Middle frontal gyrus (tissue), 1 donor: ENCODE measurements at regions not wholly inside any gene's neighbourhood (a gene's known extent, or its start where the extent isn't known, plus 50 kb on each side); places are given as distances from the start of the nearest gene placed in this dataset.
"Not testable (repeated sequence)": the region's sequence is repeated elsewhere in the genome, so short reads cannot be mapped to it uniquely, and the experiment has no call there.

ENCODE experiments used
- DNase-seq: peaks from one replicate; pipeline ENCODE4 v3.0.0-alpha.2; 2015; ENCODE audit warnings: low spot score; ENCODE audit errors: extremely low spot score

- DNase-seq = no peak
Observed at GRCh38 chr7:82566752-82567151, 123.2 kb upstream of the CACNA2D1 start.

DNA sequence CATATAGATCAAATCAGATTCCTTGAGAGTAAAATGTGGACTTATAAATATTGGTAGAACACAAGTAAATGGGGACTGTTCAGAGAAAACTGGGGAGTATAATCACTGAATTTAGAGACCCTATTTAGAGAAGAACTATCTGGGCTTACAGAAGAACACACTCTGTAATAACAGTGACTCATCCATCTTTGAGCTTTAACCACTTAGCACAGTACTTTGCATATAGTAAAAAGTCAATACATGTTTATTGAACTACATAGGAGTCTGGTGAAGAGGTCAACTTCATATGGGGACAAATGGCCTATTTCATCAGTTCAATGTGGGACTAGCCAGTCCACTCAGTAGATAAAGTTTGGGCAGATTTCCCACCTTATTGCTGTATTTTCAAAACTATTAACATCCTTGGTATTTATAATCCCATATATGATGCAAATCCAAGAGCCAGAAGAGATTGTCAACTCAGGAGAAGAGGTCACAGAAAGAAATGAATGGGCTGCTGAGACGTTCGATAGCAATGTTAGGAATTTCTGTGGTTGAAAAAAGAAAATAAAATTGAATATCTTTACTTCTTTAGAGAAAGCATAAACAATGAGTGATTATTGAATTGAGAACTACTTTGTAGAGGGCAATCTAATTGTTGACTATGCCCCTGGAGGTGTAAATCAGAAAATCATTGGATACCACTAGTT, 119.3 kb upstream of the CACNA2D1 start:
- DNase-seq = no peak

DNA sequence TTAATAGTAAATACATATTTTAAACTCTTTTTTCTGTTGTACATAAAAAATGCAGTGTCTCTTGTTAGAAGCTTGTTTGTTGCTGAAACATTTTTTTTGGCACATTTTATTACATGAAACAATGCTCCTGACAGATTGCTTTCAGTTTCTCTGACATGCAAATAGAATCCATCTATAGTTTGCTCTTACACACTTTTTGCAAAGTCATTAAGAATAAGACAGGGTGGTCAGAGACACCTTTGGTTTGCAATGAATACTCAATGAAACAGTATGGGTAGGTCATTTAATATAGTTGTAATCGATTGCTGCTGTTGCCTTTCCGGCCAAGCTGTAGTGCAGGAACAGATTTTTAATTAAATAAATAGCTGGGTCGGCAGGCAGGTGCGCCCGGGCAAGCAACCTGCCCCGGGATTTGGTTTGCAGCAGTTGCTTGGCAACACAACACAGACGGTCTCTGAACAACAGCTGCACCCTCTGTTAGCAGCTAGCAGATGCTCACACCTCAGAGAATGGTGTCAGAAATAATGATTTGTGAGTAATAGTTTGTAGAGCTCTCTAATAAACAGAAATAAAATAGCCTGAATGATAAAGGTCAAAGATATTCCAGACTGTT, 115.7 kb upstream of the CACNA2D1 start:
- no peak for DNase-seq

- no peak for DNase-seq
Observed at GRCh38 chr7:82549616-82550285, 106.2 kb upstream of the CACNA2D1 start.

DNA sequence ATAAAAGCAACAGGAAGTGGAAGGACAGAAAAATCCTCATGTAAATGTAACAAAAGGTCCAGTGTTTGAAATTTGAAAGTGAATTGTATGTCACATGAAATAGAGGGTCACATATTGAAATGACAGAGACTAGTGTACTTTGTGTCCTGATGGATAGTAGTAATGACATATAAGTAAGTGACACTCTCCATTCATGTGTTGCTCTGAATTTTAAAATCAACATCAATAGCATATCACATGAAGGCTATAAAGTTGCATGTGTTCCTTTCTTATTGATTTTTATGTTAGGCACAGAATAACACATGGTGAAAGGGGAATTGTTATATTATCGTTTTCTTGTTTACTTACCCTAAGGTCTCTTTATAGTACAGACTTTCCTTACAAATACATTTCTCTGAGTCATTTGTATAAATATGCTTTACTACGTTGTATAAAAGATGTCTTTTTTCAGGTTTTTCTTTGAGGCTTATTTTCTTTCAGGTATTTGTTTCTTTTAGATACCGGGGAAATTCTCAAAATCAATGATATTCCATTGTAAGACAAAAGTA, 104.6 kb upstream of the CACNA2D1 start:
- DNase-seq = no peak

DNA sequence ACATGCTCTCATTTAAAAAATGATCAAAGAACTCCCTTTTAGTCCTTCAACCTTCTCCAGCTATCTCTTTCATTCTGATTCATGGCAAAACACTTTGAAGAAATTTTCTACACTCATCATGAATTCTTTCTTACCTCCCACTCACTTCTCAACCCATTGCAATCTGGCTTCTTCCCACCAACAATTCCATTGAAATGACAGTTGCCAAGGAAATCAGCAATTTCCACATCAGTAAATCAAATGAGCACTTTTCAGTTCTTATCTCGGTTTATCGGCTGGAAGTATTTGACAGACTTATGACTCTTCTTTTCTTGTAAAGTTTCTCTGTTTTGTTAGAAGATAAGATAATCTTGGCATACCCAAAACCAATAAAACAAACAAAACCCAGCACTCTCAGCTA, 99.1 kb upstream of the CACNA2D1 start:
- DNase-seq = no peak

DNA sequence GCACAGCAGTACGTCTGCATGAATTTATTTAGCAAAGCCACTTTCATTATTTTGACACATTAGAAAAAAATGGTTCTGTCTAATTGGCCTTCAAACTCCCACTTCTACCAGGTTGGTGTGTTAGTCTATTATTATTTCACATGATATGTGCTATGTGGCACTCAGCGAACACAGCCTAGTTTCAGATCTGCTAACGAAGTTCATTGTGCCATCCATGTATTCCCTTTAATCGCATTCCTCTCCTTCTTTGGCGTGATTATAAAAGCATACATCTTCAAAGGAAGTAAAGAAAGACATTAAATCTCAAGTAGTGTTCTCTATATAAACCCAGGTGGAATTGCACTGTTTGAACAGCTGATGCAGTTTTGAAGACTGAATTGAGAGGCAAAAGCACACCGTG, 96.4 kb upstream of the CACNA2D1 start:
- no peak for DNase-seq

- DNase-seq = no peak
Observed at GRCh38 chr7:82534684-82535083, 91.1 kb upstream of the CACNA2D1 start.

DNA sequence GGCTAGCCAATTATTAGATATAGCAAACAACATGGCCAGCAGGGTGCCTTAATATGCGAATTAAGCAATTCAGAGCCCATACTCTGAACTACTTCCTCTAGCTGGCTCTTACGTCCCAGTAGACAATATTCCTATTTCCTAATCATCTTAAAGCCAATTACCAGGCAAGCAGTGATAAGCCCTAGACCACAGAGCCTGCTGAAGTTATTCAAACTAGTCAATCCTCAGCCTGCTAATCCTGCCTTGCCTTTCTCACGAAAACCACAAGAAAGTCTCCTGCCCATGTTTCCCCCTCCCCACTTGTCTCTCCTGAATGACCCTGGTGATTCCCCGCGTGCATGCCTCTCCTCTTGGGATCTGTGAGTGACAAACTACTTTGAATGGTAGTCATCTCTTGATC, 86.8 kb upstream of the CACNA2D1 start:
- DNase-seq = no peak

- no peak for DNase-seq
Observed at GRCh38 chr7:82528577-82529310, 85.2 kb upstream of the CACNA2D1 start.

DNA sequence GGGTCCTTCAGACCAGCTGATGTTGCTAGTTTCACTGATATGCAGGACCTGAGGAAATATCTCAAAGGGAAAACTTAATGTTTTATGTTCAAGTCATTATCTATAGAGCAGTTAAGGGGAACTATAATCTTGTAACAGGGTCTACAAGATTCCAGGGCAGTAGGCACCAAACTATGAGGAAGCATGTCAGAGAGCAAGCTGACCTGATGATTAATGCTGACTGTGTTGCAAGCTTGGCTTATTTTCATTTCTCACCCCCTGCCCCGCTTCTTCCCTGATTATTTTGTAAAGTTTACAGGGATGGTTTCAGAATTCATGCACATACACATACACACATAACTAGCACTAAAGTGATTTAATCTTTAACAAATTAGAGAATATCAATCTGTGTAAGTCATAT, 84.3 kb upstream of the CACNA2D1 start:
- DNase-seq = no peak

GRCh38 chr7:82521906-82522445, 78.4 kb upstream of the CACNA2D1 start:
- DNase-seq = no peak

GRCh38 chr7:82517050-82517449, 73.5 kb upstream of the CACNA2D1 start:
- DNase-seq = no peak

- no peak for DNase-seq
Observed at GRCh38 chr7:82511542-82511941, 68.0 kb upstream of the CACNA2D1 start.

GRCh38 chr7:82507976-82508677, 64.5 kb upstream of the CACNA2D1 start:
- DNase-seq = no peak

- no peak for DNase-seq
Observed at GRCh38 chr7:82507365-82507975, 63.9 kb upstream of the CACNA2D1 start.

DNA sequence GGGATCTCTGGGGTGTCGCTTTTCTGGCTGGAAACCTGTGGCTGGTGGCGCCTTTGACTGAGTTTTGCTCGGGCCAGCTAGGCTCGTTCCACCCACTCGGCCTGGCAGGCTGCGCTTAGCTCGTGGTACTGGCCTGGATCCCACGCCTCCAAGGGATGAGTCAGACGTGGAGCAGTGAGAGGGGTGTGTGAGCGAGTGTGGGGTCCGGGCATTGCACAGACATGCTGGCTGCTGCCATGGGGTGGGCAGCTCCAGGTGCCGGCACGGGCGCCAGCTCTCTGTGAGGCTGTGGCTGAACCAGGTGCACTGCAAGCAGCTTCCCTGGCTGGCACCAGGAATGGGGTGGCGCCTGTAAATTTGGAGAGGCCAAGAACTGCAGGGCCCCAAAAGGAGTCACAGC, 63.1 kb upstream of the CACNA2D1 start:
- no peak for DNase-seq

DNA sequence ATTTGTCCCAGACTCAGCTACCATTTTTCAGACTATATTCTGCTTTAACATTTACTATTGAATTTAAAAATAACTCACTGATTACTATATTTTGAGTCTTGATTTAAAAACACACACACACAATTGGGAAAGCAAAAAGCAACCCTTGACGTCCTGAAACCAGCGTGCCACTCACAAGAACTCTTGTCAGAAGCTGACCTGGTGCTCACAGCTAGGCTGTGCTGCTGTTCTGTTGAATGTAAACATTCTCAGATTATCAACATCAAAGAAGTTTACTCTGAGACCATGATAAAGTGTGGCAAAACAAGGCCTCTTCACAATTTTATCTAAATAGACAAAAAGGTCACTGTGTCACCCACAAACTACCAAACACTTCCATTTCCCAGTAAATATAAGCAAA, 62.6 kb upstream of the CACNA2D1 start:
- DNase-seq = no peak

DNA sequence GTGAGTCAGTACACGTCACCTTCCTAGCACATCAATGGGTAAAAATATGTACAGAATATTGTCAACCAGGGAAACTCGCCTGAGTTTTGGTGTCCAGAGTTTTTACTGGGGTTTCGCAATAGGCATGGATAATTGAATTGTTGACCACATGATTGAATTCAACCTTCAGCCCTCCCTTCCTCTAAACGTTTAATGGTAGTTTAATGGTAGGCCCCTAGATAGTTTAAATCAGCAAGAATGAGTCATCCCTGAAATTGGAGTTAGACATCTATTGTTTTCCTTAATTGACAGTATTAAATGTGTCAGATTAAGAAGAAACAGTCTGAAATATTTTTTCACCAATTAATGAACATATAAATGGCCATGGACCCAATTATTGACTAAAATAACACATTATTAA, 57.8 kb upstream of the CACNA2D1 start:
- DNase-seq = no peak

DNA sequence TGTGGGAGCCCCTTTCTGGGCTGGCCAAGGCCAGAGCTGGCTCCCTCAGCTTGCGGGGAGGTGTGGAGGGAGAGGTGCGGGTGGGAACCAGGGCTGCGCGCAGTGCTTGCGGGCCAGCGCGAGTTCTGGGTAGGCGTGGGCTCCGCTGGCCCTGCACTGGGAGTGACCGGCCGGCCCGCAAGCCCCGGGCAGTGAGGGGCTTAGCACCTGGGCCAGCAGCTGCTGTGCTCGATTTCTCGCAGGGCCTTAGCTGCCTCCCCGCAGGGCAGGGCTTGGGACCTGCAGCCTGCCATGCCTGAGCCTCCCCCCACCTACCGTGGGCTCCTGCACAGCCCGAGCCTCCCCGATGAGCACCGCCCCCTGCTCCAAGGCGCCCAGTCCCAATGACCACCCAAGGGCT, 56.0 kb upstream of the CACNA2D1 start:
- DNase-seq = not testable (repeated sequence)

- DNase-seq = no peak
Observed at GRCh38 chr7:82494420-82494819, 50.8 kb upstream of the CACNA2D1 start.
